ENCODE measurements at regions not wholly inside any gene's neighbourhood (a gene's known extent, or its start where the extent isn't known, plus 50 kb on each side); places are given as distances from the start of the nearest gene placed in this dataset.
A peak's percentile ranks its signal among the peaks of the same experiment; 100 is the strongest.

GRCh38 chr9:89839952-89840351, 235.1 kb downstream of the GADD45G start:
- peak in 4 of 8 donors; percentile 28 to 56 (median 38) for ATAC-seq
- Histone ChIP-seq H3K27me3 (no peaks in the 10 kb centered on the region), H3K4me1 (peaks cover 0 to 16% (median 7%) of the 10 kb centered on the region in 9 donors), H3K4me3 (no peak overlapping the region), H3K9me3 (no peaks in the 10 kb centered on the region), H3K27ac (peak overlapping the region in 1 of 10 donors; percentile 19), H3K36me3 (no peaks in the 10 kb centered on the region)
- no peak for TF ChIP-seq CTCF (IDR thresholded peaks at IDR 0.05)
- 68 to 79% methylated on average over 7 of the region's 7 CpGs for whole genome bisulfite sequencing, 2 donors
- intact Hi-C loops (cut with DNase I), result no loop called here
- no peak for DNase-seq

- no peak overlapping the region for H3K4me3 ChIP-seq
- WGBS, 2 donors, result 94 to 96% methylated on average over 5 of the region's 5 CpGs
- peaks cover 0 to 25% (median 8%) of the 10 kb centered on the region in 9 donors for H3K4me1 ChIP-seq
- intact Hi-C loops (cut with DNase I), result no loop called here
- no peaks in the 10 kb centered on the region for H3K27me3 ChIP-seq
- no peaks in the 10 kb centered on the region for H3K36me3 ChIP-seq
- TF ChIP-seq CTCF (IDR thresholded peaks at IDR 0.05), result no peak
- ATAC-seq (no peak), DNase-seq (no peak)
- no peak overlapping the region for H3K27ac ChIP-seq
- no peaks in the 10 kb centered on the region for H3K9me3 ChIP-seq
Measured at GRCh38 chr9:89841456-89841855, 236.6 kb downstream of the GADD45G start.

- H3K4me1 ChIP-seq, result peaks cover 0 to 25% (median 8%) of the 10 kb centered on the region in 9 donors
- H3K27ac ChIP-seq, result no peak overlapping the region
- intact Hi-C loops (cut with DNase I), result no loop called here
- WGBS, 2 donors, result 77 to 78% methylated on average over 8 of the region's 8 CpGs
- ATAC-seq (peak in 3 of 8 donors; percentile 12 to 69 (median 24)), DNase-seq (no peak)
- no peak overlapping the region for H3K4me3 ChIP-seq
- no peaks in the 10 kb centered on the region for H3K27me3 ChIP-seq
- no peak for TF ChIP-seq CTCF (IDR thresholded peaks at IDR 0.05)
- no peaks in the 10 kb centered on the region for H3K9me3 ChIP-seq
- H3K36me3 ChIP-seq, result no peaks in the 10 kb centered on the region
Measured at GRCh38 chr9:89842267-89842768, 237.5 kb downstream of the GADD45G start.

- Histone ChIP-seq H3K27me3 (no peaks in the 10 kb centered on the region), H3K4me3 (no peak overlapping the region), H3K4me1 (peaks cover 0 to 25% (median 8%) of the 10 kb centered on the region in 9 donors), H3K36me3 (no peaks in the 10 kb centered on the region), H3K9me3 (no peaks in the 10 kb centered on the region), H3K27ac (no peak overlapping the region)
- intact Hi-C loops (cut with DNase I), result no loop called here
- 91 to 95% methylated on average over 5 of the region's 5 CpGs for WGBS, 2 donors
- ATAC-seq (no peak), DNase-seq (no peak)
- TF ChIP-seq CTCF (IDR thresholded peaks at IDR 0.05), result no peak
Measured at GRCh38 chr9:89843074-89843473, 238.3 kb downstream of the GADD45G start.
